Activated CD4-positive, alpha-beta T cell treated with anti-CD3 and anti-CD28 coated beads for 36 hours (primary cell): ENCODE measurements at regions not wholly inside any gene's neighbourhood (a gene's known extent, or its start where the extent isn't known, plus 50 kb on each side); places are given as distances from the start of the nearest gene placed in this dataset.

Experiments used
- ATAC-seq: fragments of 200-7000 bp; cut with Tn5 transposase; one replicate; pipeline ENCODE4 v1.10.0; 2021; ENCODE audit warnings: mild to moderate bottlenecking, moderate library complexity
- CTCF ChIA-PET: fragments of 350-600 bp; sonication (Branson Sonifier 250); formaldehyde crosslinking; loops from one replicate; lab custom pipeline; 2021; ENCODE audit warnings: antibody characterized with exemption; lab: Charles Lee
- POLR2A ChIA-PET: fragments of 350-600 bp; sonication (Branson Sonifier 250); formaldehyde crosslinking; loops from one replicate; lab custom pipeline; 2021; ENCODE audit warnings: antibody characterized with exemption, inconsistent platforms; lab: Charles Lee
- DNase-seq: peaks from one replicate; pipeline ENCODE4 v3.0.0-alpha.2; 2020
- H3K27ac Mint-ChIP-seq: one replicate; pipeline ENCODE4 v1.8.0; 2021; ENCODE audit warnings: mixed read lengths
- H3K27me3 Mint-ChIP-seq: one replicate; pipeline ENCODE4 v1.8.0; 2021; ENCODE audit warnings: mixed read lengths
- H3K36me3 Mint-ChIP-seq: one replicate; pipeline ENCODE4 v1.8.0; 2021; ENCODE audit warnings: low read depth, mixed read lengths
- H3K4me1 Mint-ChIP-seq: one replicate; pipeline ENCODE4 v1.8.0; 2021; ENCODE audit warnings: mixed read lengths
- H3K4me3 Mint-ChIP-seq: one replicate; pipeline ENCODE4 v1.8.0; 2021; ENCODE audit warnings: mild to moderate bottlenecking, moderate library complexity, mixed read lengths
- H3K9me3 Mint-ChIP-seq: one replicate; pipeline ENCODE4 v1.8.0; 2021; ENCODE audit warnings: low read depth, mixed read lengths
- intact Hi-C, 2 experiments: fragments of 100-400 bp; cut with DNase I in 1 of 2; cut with micrococcal nuclease in 1 of 2; formaldehyde crosslinking; loops; one replicate each; pipeline versions ENCODE4 v1.14.2 to v1.15.1; 2022 to 2024; cut with DNase I, micrococcal nuclease

DNA sequence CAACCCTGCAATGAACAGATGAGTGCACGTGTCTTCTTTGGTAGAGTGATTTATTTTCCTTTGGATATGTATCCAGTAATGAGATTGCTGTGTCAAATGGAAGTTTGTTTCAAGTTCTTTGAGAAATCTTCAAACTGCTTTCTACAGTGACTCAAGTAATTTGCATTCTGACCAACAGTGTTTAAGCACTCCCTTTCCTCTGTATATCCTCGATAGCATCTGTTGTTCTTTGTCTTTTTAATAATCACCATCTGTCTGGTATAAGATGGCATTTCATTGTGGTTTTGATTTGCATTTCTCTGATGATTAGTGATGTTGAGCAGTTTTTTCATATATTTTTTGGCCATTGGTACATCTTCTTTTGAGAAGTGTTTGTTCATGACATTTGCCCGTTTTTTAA, 1608.3 kb upstream of the ZEB2 start:
- Mint-ChIP-seq H3K4me3 (no peak overlapping the region), H3K9me3 (no peaks in the 10 kb centered on the region), H3K4me1 (no peaks in the 10 kb centered on the region), H3K27ac (no peak overlapping the region), H3K27me3 (no peaks in the 10 kb centered on the region), H3K36me3 (no peaks in the 10 kb centered on the region)
- no peak for DNase-seq
- ChIA-PET POLR2A (no interaction called here), CTCF (no interaction called here)
- no peak for ATAC-seq
- intact Hi-C loops: no loop called here

DNA sequence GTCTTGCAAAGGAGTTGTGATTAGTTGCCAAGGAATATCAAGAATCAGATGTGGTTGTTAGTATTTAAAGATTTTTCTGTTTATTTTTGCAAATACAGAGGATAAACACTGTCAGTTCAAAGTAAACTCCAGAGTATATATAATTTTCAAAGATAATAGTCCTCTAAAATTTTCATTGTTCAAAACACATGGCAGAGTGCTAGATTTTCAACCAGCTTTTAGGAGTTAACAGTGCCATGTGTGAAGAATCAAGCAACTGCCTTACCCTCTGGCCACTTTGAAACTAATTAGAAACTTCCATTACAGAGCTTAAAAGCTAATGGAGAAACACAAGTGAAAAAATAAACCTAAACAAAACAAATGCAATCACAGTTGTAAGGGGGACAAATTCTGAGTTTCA, 1605.6 kb upstream of the ZEB2 start:
- CTCF ChIA-PET: interaction anchor here (1.0 kb wide), 1 partner anchor 10 kb away, joined by 3 read pairs; no protein-coding TSS in a partner anchor
- ATAC-seq (no peak), DNase-seq (no peak)
- POLR2A ChIA-PET: no interaction called here
- Mint-ChIP-seq H3K4me1 (no peaks in the 10 kb centered on the region), H3K27me3 (no peaks in the 10 kb centered on the region), H3K36me3 (no peaks in the 10 kb centered on the region), H3K4me3 (no peak overlapping the region), H3K27ac (no peak overlapping the region), H3K9me3 (peaks cover 2% of the 10 kb centered on the region)
- intact Hi-C loops: no loop called here

DNA sequence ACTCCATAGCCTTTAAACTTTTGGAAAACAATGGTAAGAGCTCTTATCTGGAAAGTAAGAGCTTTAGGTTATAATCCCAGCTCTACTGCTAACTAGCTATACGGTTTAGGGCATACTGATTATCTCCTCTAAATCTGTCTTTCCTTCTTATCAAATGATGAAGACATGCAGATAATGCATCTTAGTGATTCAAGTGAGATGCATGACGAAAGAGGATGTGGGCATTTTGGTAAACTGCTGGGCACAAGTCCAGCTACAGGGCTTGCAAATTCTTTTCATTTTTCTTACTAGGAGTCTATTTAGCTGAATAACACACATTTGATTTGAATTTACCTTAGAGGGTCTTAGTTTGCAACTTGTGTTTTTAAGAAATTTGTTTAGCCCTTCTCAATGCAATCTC, 1604.8 kb upstream of the ZEB2 start:
- H3K9me3 Mint-ChIP-seq: peaks cover 2% of the 10 kb centered on the region
- intact Hi-C loops: no loop called here
- ATAC-seq: no peak
- H3K27me3 Mint-ChIP-seq: no peaks in the 10 kb centered on the region
- ChIA-PET POLR2A (no interaction called here), CTCF (interaction anchor here (1.0 kb wide), 1 partner anchor 9 kb away, joined by 3 read pairs; no protein-coding TSS in a partner anchor)
- DNase-seq: no peak
- no peak overlapping the region for H3K4me3 Mint-ChIP-seq
- H3K36me3 Mint-ChIP-seq: no peaks in the 10 kb centered on the region
- no peaks in the 10 kb centered on the region for H3K4me1 Mint-ChIP-seq
- H3K27ac Mint-ChIP-seq: no peak overlapping the region

GRCh38 chr2:146123714-146124113, 1603.8 kb upstream of the ZEB2 start:
- Mint-ChIP-seq H3K9me3 (peaks cover 3% of the 10 kb centered on the region), H3K36me3 (no peaks in the 10 kb centered on the region), H3K4me1 (no peaks in the 10 kb centered on the region), H3K4me3 (no peak overlapping the region), H3K27me3 (no peaks in the 10 kb centered on the region), H3K27ac (no peak overlapping the region)
- DNase-seq (no peak), ATAC-seq (no peak)
- POLR2A ChIA-PET: no interaction called here
- intact Hi-C loops: no loop called here
- CTCF ChIA-PET: no interaction called here

GRCh38 chr2:146123256-146123655, 1603.3 kb upstream of the ZEB2 start:
- ChIA-PET POLR2A (no interaction called here), CTCF (no interaction called here)
- DNase-seq (no peak), ATAC-seq (no peak)
- Mint-ChIP-seq H3K9me3 (peaks cover 5% of the 10 kb centered on the region), H3K4me3 (no peak overlapping the region), H3K27ac (no peak overlapping the region), H3K4me1 (no peaks in the 10 kb centered on the region), H3K27me3 (no peaks in the 10 kb centered on the region), H3K36me3 (no peaks in the 10 kb centered on the region)
- intact Hi-C loops: no loop called here

- CTCF ChIA-PET: no interaction called here
- no peak overlapping the region for H3K4me3 Mint-ChIP-seq
- POLR2A ChIA-PET: no interaction called here
- no peaks in the 10 kb centered on the region for H3K4me1 Mint-ChIP-seq
- H3K36me3 Mint-ChIP-seq: no peaks in the 10 kb centered on the region
- peaks cover 5% of the 10 kb centered on the region for H3K9me3 Mint-ChIP-seq
- DNase-seq (no peak), ATAC-seq (no peak)
- intact Hi-C loops: no loop called here
- H3K27ac Mint-ChIP-seq: no peak overlapping the region
- no peaks in the 10 kb centered on the region for H3K27me3 Mint-ChIP-seq
These were observed 1599.7 kb upstream of the ZEB2 start for GRCh38 chr2:146119586-146119985.

GRCh38 chr2:146108993-146109392, 1589.1 kb upstream of the ZEB2 start:
- Mint-ChIP-seq H3K27me3 (no peaks in the 10 kb centered on the region), H3K27ac (no peak overlapping the region), H3K4me1 (no peaks in the 10 kb centered on the region), H3K4me3 (no peak overlapping the region), H3K9me3 (peaks cover 9% of the 10 kb centered on the region), H3K36me3 (no peaks in the 10 kb centered on the region)
- POLR2A ChIA-PET: no interaction called here
- CTCF ChIA-PET: no interaction called here
- ATAC-seq: no peak
- intact Hi-C loops: no loop called here
- no peak for DNase-seq

DNA sequence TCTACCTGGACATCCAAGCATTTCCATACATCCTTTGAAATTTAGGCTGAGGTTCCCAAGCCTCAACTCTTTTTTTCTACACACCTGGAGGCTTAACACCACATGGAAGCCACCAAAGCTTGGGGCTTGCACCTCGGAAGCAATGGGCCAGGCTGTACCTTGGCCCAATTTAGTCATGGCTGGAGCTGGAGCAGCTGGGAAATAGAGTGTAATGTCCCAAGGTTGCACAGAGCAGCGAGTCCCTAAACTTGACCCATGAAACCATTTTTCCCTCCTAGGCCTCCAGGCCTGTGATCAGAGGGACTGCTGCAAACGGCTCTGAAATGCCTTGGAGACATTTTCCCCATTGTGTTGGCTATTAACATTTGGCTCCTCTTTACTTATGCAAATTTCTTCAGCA, 1574.3 kb upstream of the ZEB2 start:
- Mint-ChIP-seq H3K9me3 (peaks cover 25% of the 10 kb centered on the region), H3K4me3 (no peak overlapping the region), H3K27ac (no peak overlapping the region), H3K4me1 (no peaks in the 10 kb centered on the region), H3K36me3 (peaks cover 5% of the 10 kb centered on the region), H3K27me3 (no peaks in the 10 kb centered on the region)
- intact Hi-C loops: no loop called here
- ChIA-PET CTCF (no interaction called here), POLR2A (no interaction called here)
- no peak for ATAC-seq
- DNase-seq: no peak

DNA sequence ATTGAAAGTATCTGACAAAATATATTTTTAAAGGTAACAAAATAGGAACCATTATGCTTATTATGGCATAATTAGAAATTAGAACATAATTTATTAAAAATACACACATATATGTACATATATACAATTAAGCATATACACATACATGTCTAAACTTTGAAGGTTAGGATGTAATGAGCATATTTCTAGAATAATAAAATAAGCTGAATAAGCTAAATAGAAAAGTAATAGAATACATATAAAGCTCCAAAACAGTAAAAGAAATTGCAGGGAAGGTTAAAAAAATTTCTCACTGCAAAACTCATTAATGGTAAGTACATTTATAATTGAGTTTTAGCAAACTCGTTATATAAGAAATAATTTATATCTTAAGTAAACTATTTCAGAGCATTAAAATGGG, 1561.5 kb upstream of the ZEB2 start:
- Mint-ChIP-seq H3K27me3 (no peaks in the 10 kb centered on the region), H3K9me3 (peaks cover 9% of the 10 kb centered on the region), H3K36me3 (no peaks in the 10 kb centered on the region), H3K4me3 (no peak overlapping the region), H3K27ac (no peak overlapping the region), H3K4me1 (no peaks in the 10 kb centered on the region)
- intact Hi-C loops: no loop called here
- ChIA-PET POLR2A (no interaction called here), CTCF (no interaction called here)
- ATAC-seq (no peak), DNase-seq (no peak)

DNA sequence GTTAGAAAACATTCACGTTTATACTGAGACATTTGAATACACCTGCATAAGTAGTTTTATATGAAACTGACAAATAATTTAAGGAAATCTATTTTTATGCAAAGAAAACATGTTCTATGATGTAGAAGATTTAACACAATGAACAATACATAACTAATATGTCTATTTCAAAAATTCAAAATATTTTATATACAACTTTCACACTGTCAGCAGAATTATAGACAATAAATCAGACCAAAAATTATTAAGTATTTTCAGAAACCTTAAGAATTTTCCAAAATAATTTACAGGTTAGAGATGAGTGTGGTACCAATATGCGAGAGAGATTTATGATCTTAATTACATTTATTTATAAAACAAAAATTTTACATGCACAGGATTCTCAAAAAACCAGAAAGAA, 1561.0 kb upstream of the ZEB2 start:
- DNase-seq (no peak), ATAC-seq (no peak)
- ChIA-PET CTCF (no interaction called here), POLR2A (no interaction called here)
- H3K4me1 Mint-ChIP-seq: no peaks in the 10 kb centered on the region
- no peaks in the 10 kb centered on the region for H3K27me3 Mint-ChIP-seq
- no peak overlapping the region for H3K27ac Mint-ChIP-seq
- intact Hi-C loops: no loop called here
- H3K36me3 Mint-ChIP-seq: no peaks in the 10 kb centered on the region
- H3K4me3 Mint-ChIP-seq: no peak overlapping the region
- H3K9me3 Mint-ChIP-seq: peaks cover 11% of the 10 kb centered on the region

DNA sequence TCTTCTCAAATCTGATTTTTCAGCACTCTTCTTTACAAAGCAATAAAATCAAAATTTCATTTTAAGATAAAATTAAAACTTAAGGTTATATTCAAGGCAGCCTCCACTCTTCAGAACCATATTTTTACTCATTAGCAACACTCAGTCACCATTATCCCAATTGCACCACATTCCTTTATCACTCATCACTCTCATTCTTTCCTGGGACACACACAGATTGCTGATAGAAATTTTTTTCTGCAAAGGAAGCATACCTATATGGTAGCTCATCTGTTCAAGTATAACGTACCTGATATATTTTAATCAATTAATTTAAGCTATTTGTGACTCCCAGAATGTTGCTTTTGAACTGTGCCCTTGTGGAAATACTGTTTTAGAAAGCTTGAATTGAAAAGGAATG, 1559.3 kb upstream of the ZEB2 start:
- Mint-ChIP-seq H3K36me3 (no peaks in the 10 kb centered on the region), H3K9me3 (peaks cover 4% of the 10 kb centered on the region), H3K4me3 (no peak overlapping the region), H3K4me1 (no peaks in the 10 kb centered on the region), H3K27ac (no peak overlapping the region), H3K27me3 (no peaks in the 10 kb centered on the region)
- DNase-seq: no peak
- ChIA-PET CTCF (interaction anchor here (1.4 kb wide), 1 partner anchor 16 kb away, joined by 3 read pairs; no protein-coding TSS in a partner anchor), POLR2A (no interaction called here)
- intact Hi-C loops: no loop called here
- ATAC-seq: no peak

DNA sequence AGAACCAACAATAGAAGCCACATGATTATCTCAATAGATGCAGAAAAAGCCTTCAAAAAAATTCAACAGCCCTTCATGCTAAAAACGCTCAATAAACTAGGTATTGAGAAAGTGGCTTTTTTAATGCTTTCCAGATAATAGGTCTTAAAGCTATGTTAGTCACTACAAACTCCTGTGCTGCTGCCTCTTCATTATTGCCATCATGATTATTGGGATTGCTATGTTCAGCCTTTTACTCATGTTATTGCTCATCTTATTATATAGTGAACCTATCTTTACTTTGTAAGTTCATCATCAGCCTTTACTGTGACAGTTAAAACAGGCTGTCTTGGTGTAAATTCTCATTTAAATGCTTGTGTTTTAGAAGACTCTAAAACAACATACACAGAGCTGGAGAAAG, 1557.2 kb upstream of the ZEB2 start:
- intact Hi-C loops: no loop called here
- Mint-ChIP-seq H3K9me3 (peaks cover 3% of the 10 kb centered on the region), H3K4me3 (no peak overlapping the region), H3K27ac (no peak overlapping the region), H3K4me1 (no peaks in the 10 kb centered on the region), H3K36me3 (no peaks in the 10 kb centered on the region), H3K27me3 (no peaks in the 10 kb centered on the region)
- ChIA-PET POLR2A (no interaction called here), CTCF (no interaction called here)
- ATAC-seq (no peak), DNase-seq (no peak)

DNA sequence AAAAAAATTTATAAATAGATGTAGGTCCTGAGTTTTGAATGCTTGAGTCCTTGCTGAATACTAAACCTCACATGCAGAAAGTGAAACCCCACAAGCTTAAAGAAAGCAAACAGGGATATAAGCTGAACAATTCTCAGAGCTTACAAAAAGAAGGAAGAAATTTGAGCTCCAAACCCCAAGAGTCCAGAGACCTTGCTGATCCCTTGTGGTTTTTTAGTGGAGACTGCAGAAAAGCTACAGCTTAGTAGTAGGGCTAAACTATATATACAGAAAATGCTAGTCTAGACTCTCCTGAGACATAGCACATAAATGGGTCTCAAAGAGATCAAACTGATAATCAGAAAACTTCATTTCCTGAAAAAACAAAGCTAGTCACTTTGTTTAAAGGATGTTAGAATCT, 1548.1 kb upstream of the ZEB2 start:
- CTCF ChIA-PET: interaction anchor here (0.7 kb wide), 1 partner anchor 19 kb away, joined by 3 read pairs; no protein-coding TSS in a partner anchor
- POLR2A ChIA-PET: no interaction called here
- no peaks in the 10 kb centered on the region for H3K27me3 Mint-ChIP-seq

More for the DNA sequence above, 1548.1 kb upstream of the ZEB2 start:
- Mint-ChIP-seq H3K4me1 (no peaks in the 10 kb centered on the region), H3K9me3 (peaks cover 7% of the 10 kb centered on the region), H3K4me3 (no peak overlapping the region), H3K27ac (no peak overlapping the region), H3K36me3 (no peaks in the 10 kb centered on the region)
- no peak for DNase-seq
- no peak for ATAC-seq
- intact Hi-C loops: no loop called here
